Neural cell (in vitro differentiated cells): ENCODE measurements at regions not wholly inside any gene's neighbourhood (a gene's known extent, or its start where the extent isn't known, plus 50 kb on each side); places are given as distances from the start of the nearest gene placed in this dataset.

Experiments
- CTCF ChIP-seq: fragments of 450-650 bp; IDR thresholded peaks from 2 replicates; pipeline ENCODE4 v1.5.1; 2014; ENCODE audit warnings: antibody characterized with exemption, mild to moderate bottlenecking, moderate library complexity; ENCODE audit not compliant: poor library complexity, severe bottlenecking
- EP300 ChIP-seq: fragments of 450-650 bp; conservative IDR thresholded peaks from 2 replicates; pipeline ENCODE4 v1.6.1; 2014; ENCODE audit warnings: antibody characterized with exemption, mild to moderate bottlenecking, moderate library complexity; ENCODE audit not compliant: poor library complexity, severe bottlenecking
- EZH2 ChIP-seq: fragments of 200-600, 300-800 bp; shearing (Covaris generic), sonication (generic); IDR thresholded peaks from 2 replicates; pipeline ENCODE4 v1.6.1; 2014; ENCODE audit warnings: antibody characterized with exemption, low read length, borderline replicate concordance, mild to moderate bottlenecking; ENCODE audit not compliant: insufficient read depth, poor library complexity, severe bottlenecking
- MXI1 ChIP-seq: fragments of 450-650 bp; conservative IDR thresholded peaks from 2 replicates; pipeline ENCODE4 v1.6.1; 2014; ENCODE audit warnings: antibody characterized with exemption, mild to moderate bottlenecking; ENCODE audit not compliant: poor library complexity, severe bottlenecking
- POLR2AphosphoS5 ChIP-seq: IDR thresholded peaks from 2 replicates; pipeline ENCODE4 v1.6.1; 2012
- RAD21 ChIP-seq: fragments of 450-650 bp; conservative IDR thresholded peaks from 2 replicates; pipeline ENCODE4 v1.6.1; 2014; ENCODE audit warnings: antibody characterized with exemption, mild to moderate bottlenecking, moderate library complexity
- TAF1 ChIP-seq: IDR thresholded peaks from 2 replicates; pipeline ENCODE4 v1.6.1; 2012; ENCODE audit warnings: low read depth

- TF ChIP-seq POLR2AphosphoS5 (no peak), EZH2 (no peak), CTCF (no peak), RAD21 (no peak), MXI1 (no peak), TAF1 (no peak), EP300 (no peak)
These were observed 1412.1 kb downstream of the EFNA5 start for GRCh38 chr5:106258591-106259125.
